Ishikawa (cell line): ENCODE measurements at regions not wholly inside any gene's neighbourhood (a gene's known extent, or its start where the extent isn't known, plus 50 kb on each side); places are given as distances from the start of the nearest gene placed in this dataset.

Experiments
- CEBPB ChIP-seq: IDR thresholded peaks from 2 replicates; pipeline ENCODE4 v1.6.1; 2012
- EP300 ChIP-seq: IDR thresholded peaks from 2 replicates; pipeline ENCODE4 v1.6.1; 2012; ENCODE audit warnings: borderline replicate concordance
- FOXM1 ChIP-seq: IDR thresholded peaks from 2 replicates; pipeline ENCODE4 v1.6.1; 2012; ENCODE audit warnings: low read depth, borderline replicate concordance
- MAX ChIP-seq: IDR thresholded peaks from 2 replicates; pipeline ENCODE4 v1.6.1; 2012
- NFIC ChIP-seq: IDR thresholded peaks from 2 replicates; pipeline ENCODE4 v1.6.1; 2012
- TEAD4 ChIP-seq: IDR thresholded peaks from 2 replicates; pipeline ENCODE4 v1.6.1; 2012

GRCh38 chr17:13297183-13297582 lies 279.4 kb upstream of the ELAC2 start:
- TF ChIP-seq MAX, result no peak
- TF ChIP-seq EP300, result no peak
- TF ChIP-seq NFIC, result no peak
- no peak for TF ChIP-seq CEBPB
- TF ChIP-seq FOXM1, result no peak
- no peak for TF ChIP-seq TEAD4
